HUDEP-2 (cell line): ENCODE measurements at regions not wholly inside any gene's neighbourhood (a gene's known extent, or its start where the extent isn't known, plus 50 kb on each side); places are given as distances from the start of the nearest gene placed in this dataset.

Source experiments
- DNase-seq, 76 experiments: peaks; one replicate each; lab custom pipeline; 2025; ENCODE audit not compliant: unreplicated experiment in 76 of 76; lab: John Stamatoyannopoulos, UW

GRCh38 chr5:145708169-145708568, 127.0 kb downstream of the PRELID2 start:
- DNase-seq = no peak

- DNase-seq = no peak
These were observed 130.4 kb downstream of the PRELID2 start for GRCh38 chr5:145704724-145705123.

- DNase-seq = no peak
These were observed 131.3 kb downstream of the PRELID2 start for GRCh38 chr5:145703856-145704255.

GRCh38 chr5:145701404-145701803, 133.7 kb downstream of the PRELID2 start:
- no peak for DNase-seq

GRCh38 chr5:145699846-145700245, 135.3 kb downstream of the PRELID2 start:
- no peak for DNase-seq

GRCh38 chr5:145697251-145697990, 137.7 kb downstream of the PRELID2 start:
- DNase-seq = peak in 28 of 76 experiments; percentile 0 to 43 (median 11)

GRCh38 chr5:145689235-145689634, 145.9 kb downstream of the PRELID2 start:
- DNase-seq = no peak

- no peak for DNase-seq
These were observed 147.2 kb downstream of the PRELID2 start for GRCh38 chr5:145687943-145688342.

GRCh38 chr5:145685417-145685816, 149.7 kb downstream of the PRELID2 start:
- no peak for DNase-seq

- DNase-seq = peak in 18 of 76 experiments; percentile 3 to 51 (median 16)
These were observed 151.7 kb downstream of the PRELID2 start for GRCh38 chr5:145683431-145683830.

GRCh38 chr5:145682197-145682899, 152.8 kb downstream of the PRELID2 start:
- DNase-seq = peak in 1 of 76 experiments; percentile 1

GRCh38 chr5:145681686-145682085, 153.5 kb downstream of the PRELID2 start:
- DNase-seq = peak in 63 of 76 experiments; percentile 2 to 79 (median 42)

- DNase-seq = no peak
These were observed 153.9 kb downstream of the PRELID2 start for GRCh38 chr5:145681216-145681615.

GRCh38 chr5:145680767-145681166, 154.4 kb downstream of the PRELID2 start:
- no peak for DNase-seq

- DNase-seq = peak in 4 of 76 experiments; percentile 4 to 17 (median 8)
These were observed 155.0 kb downstream of the PRELID2 start for GRCh38 chr5:145680169-145680568.

GRCh38 chr5:145678255-145678654, 156.9 kb downstream of the PRELID2 start:
- DNase-seq = no peak

GRCh38 chr5:145673786-145674185, 161.4 kb downstream of the PRELID2 start:
- DNase-seq = no peak

- DNase-seq = no peak
These were observed 166.4 kb downstream of the PRELID2 start for GRCh38 chr5:145668714-145669113.

GRCh38 chr5:145667742-145668141, 167.4 kb downstream of the PRELID2 start:
- DNase-seq = no peak

- DNase-seq = no peak
These were observed 168.6 kb downstream of the PRELID2 start for GRCh38 chr5:145666591-145666990.

GRCh38 chr5:145661737-145662485, 173.2 kb downstream of the PRELID2 start:
- no peak for DNase-seq
